ENCODE measurements at regions not wholly inside any gene's neighbourhood (a gene's known extent, or its start where the extent isn't known, plus 50 kb on each side); places are given as distances from the start of the nearest gene placed in this dataset.

GRCh38 chr10:33031815-33032653 lies 74.0 kb upstream of the ITGB1 start:
- no peak for TF ChIP-seq POLR2A (IDR thresholded peaks at IDR 0.05)
- TF ChIP-seq CTCF (IDR thresholded peaks at IDR 0.05), result no peak

Measured in adrenal gland (tissue), 5 donors.